H9 (cell line): ENCODE measurements at regions not wholly inside any gene's neighbourhood (a gene's known extent, or its start where the extent isn't known, plus 50 kb on each side); places are given as distances from the start of the nearest gene placed in this dataset.

Source experiments
- DNase-seq: peaks from one replicate; pipeline ENCODE4 v3.0.0-alpha.2; 2017
- H2AFZ ChIP-seq: one replicate; pipeline ENCODE4 v1.6.1; 2013; ENCODE audit warnings: mild to moderate bottlenecking, low read length, control low read depth, moderate library complexity
- H2AK5ac ChIP-seq: 2 replicates; pipeline ENCODE4 v1.6.1; 2013; ENCODE audit warnings: low read length, control low read depth, mixed read lengths; ENCODE audit not compliant: insufficient read length
- H2BK120ac ChIP-seq: one replicate; pipeline ENCODE4 v1.6.1; 2013; ENCODE audit warnings: low read depth, mild to moderate bottlenecking, low read length, control low read depth, inconsistent platforms; ENCODE audit not compliant: poor library complexity, severe bottlenecking
- H2BK12ac ChIP-seq: 2 replicates; pipeline ENCODE4 v1.6.1; 2013; ENCODE audit warnings: low read length, control low read depth, mixed read lengths, low read depth; ENCODE audit not compliant: insufficient read length
- H2BK15ac ChIP-seq: 2 replicates; pipeline ENCODE4 v1.6.1; 2013; ENCODE audit warnings: low read depth, low read length, control low read depth
- H2BK20ac ChIP-seq: one replicate; pipeline ENCODE4 v1.6.1; 2013; ENCODE audit warnings: low read depth, mild to moderate bottlenecking, low read length, control low read depth, inconsistent platforms; ENCODE audit not compliant: poor library complexity, severe bottlenecking
- H2BK5ac ChIP-seq: 2 replicates; pipeline ENCODE4 v1.6.1; 2013; ENCODE audit warnings: low read length, control low read depth, mixed read lengths; ENCODE audit not compliant: insufficient read length
- H3K14ac ChIP-seq: 2 replicates; pipeline ENCODE4 v1.6.1; 2013; ENCODE audit warnings: low read length, control low read depth; ENCODE audit not compliant: insufficient read depth
- H3K18ac ChIP-seq: 2 replicates; pipeline ENCODE4 v1.6.1; 2013; ENCODE audit warnings: low read depth, mild to moderate bottlenecking, mixed read lengths, low read length, control low read depth; ENCODE audit not compliant: insufficient read length
- H3K23ac ChIP-seq: 2 replicates; pipeline ENCODE4 v1.6.1; 2013; ENCODE audit warnings: low read length, control low read depth, mixed read lengths, low read depth; ENCODE audit not compliant: insufficient read length
- H3K23me2 ChIP-seq: 2 replicates; pipeline ENCODE4 v1.6.1; 2013; ENCODE audit warnings: low read depth, mild to moderate bottlenecking, mixed read lengths, low read length, control low read depth; ENCODE audit not compliant: insufficient read length, poor library complexity, severe bottlenecking
- H3K27ac ChIP-seq: 2 replicates; pipeline ENCODE4 v1.5.1; 2013; ENCODE audit warnings: low read length, control low read depth, mixed read lengths, low read depth; ENCODE audit not compliant: insufficient read length
- H3K27me3 ChIP-seq: 2 replicates; pipeline ENCODE4 v1.6.1; 2013; ENCODE audit warnings: low read length, control low read depth, inconsistent platforms; ENCODE audit not compliant: insufficient read depth
- H3K4ac ChIP-seq: 2 replicates; pipeline ENCODE4 v1.6.1; 2013; ENCODE audit warnings: low read depth, mild to moderate bottlenecking, control low read depth, inconsistent platforms, low read length, moderate library complexity
- H3K4me1 ChIP-seq: 2 replicates; pipeline ENCODE4 v1.6.1; 2013; ENCODE audit warnings: low read length, control low read depth, inconsistent platforms; ENCODE audit not compliant: insufficient read depth
- H3K4me2 ChIP-seq: 2 replicates; pipeline ENCODE4 v1.6.1; 2013; ENCODE audit warnings: low read length, control low read depth, mixed read lengths; ENCODE audit not compliant: insufficient read length, insufficient read depth
- H3K56ac ChIP-seq: 2 replicates; pipeline ENCODE4 v1.6.1; 2013; ENCODE audit warnings: low read depth, mild to moderate bottlenecking, mixed read lengths, low read length, control low read depth; ENCODE audit not compliant: insufficient read length
- H3K79me1 ChIP-seq: 2 replicates; pipeline ENCODE4 v1.6.1; 2013; ENCODE audit warnings: low read depth, mild to moderate bottlenecking, moderate library complexity, low read length, control low read depth, inconsistent platforms; ENCODE audit not compliant: insufficient read depth, poor library complexity, severe bottlenecking
- H3K79me2 ChIP-seq: 2 replicates; pipeline ENCODE4 v1.6.1; 2013; ENCODE audit warnings: low read length, control low read depth, inconsistent platforms; ENCODE audit not compliant: insufficient read depth
- H3K9ac ChIP-seq: 2 replicates; pipeline ENCODE4 v1.6.1; 2013; ENCODE audit warnings: low read length, control low read depth, mixed read lengths; ENCODE audit not compliant: insufficient read length; ENCODE audit errors: extremely low read depth
- H3K9me3 ChIP-seq: one replicate; pipeline ENCODE4 v1.6.1; 2013; ENCODE audit warnings: low read depth, low read length, inconsistent platforms; ENCODE audit not compliant: control insufficient read depth
- H3T11ph ChIP-seq: one replicate; pipeline ENCODE4 v1.6.1; 2013; ENCODE audit warnings: mild to moderate bottlenecking, low read length, control low read depth, inconsistent platforms
- H4K20me1 ChIP-seq: one replicate; pipeline ENCODE4 v1.6.1; 2013; ENCODE audit not compliant: control insufficient read depth, insufficient read length, insufficient read depth
- H4K5ac ChIP-seq: 2 replicates; pipeline ENCODE4 v1.6.1; 2013; ENCODE audit warnings: low read depth, mild to moderate bottlenecking, mixed read lengths, low read length, control low read depth; ENCODE audit not compliant: insufficient read length
- H4K8ac ChIP-seq: replicated peaks from 2 replicates; pipeline ENCODE4 v1.6.1; 2013; ENCODE audit warnings: low read length, control low read depth, mixed read lengths, low read depth; ENCODE audit not compliant: insufficient read length
- H4K91ac ChIP-seq: 2 replicates; pipeline ENCODE4 v1.6.1; 2013; ENCODE audit warnings: low read depth, mild to moderate bottlenecking, moderate library complexity, mixed read lengths, low read length, control low read depth; ENCODE audit not compliant: insufficient read length
- H3K27ac Mint-ChIP-seq, 3 experiments: 2 replicates in 2 of 3; 3 replicates in 1 of 3; pipeline ENCODE4 v1.8.0; 2020 to 2021; ENCODE audit warnings: mixed read lengths in 3 of 3, mild to moderate bottlenecking in 1 of 3, moderate library complexity in 1 of 3
- H3K27me3 Mint-ChIP-seq: 2 replicates; pipeline ENCODE4 v1.8.0; 2021; ENCODE audit warnings: low read depth, mild to moderate bottlenecking, moderate library complexity, mixed read lengths
- H3K36me3 Mint-ChIP-seq, 3 experiments: 2 replicates in 2 of 3; 3 replicates in 1 of 3; pipeline ENCODE4 v1.8.0; 2020 to 2021; ENCODE audit warnings: low read depth in 3 of 3, mixed read lengths in 3 of 3; ENCODE audit not compliant: insufficient read depth in 1 of 3
- H3K4me1 Mint-ChIP-seq, 2 experiments: 2 replicates each; pipeline ENCODE4 v1.8.0; 2020; ENCODE audit warnings: mixed read lengths in 2 of 2
- H3K4me3 Mint-ChIP-seq, 2 experiments: 2 replicates in 1 of 2; 3 replicates in 1 of 2; pipeline ENCODE4 v1.8.0; 2020 to 2021; ENCODE audit warnings: mild to moderate bottlenecking in 2 of 2, mixed read lengths in 2 of 2, moderate library complexity in 1 of 2
- H3K9me3 Mint-ChIP-seq, 2 experiments: 2 replicates in 1 of 2; 3 replicates in 1 of 2; pipeline ENCODE4 v1.8.0; 2020; ENCODE audit warnings: mild to moderate bottlenecking in 2 of 2, mixed read lengths in 2 of 2, moderate library complexity in 1 of 2
- CTCF ChIP-seq: fragments of 200-600 bp; sonication (generic); conservative IDR thresholded peaks from 3 replicates; pipeline ENCODE4 v1.8.0; 2021; ENCODE audit warnings: antibody characterized with exemption, mild to moderate bottlenecking
- WGBS: extraction: QIAGEN DNeasy Blood & Tissue Kit; methylation state at CpG from one replicate; pipeline ENCODE4 v1.1.7; 2013; ENCODE audit warnings: missing lambda C conversion rate, low lambda C conversion rate, mixed read lengths; ENCODE audit not compliant: insufficient read length; ENCODE audit errors: extremely low coverage; 5-methylcytosine and 5-hydroxymethylcytosine counted together

DNA sequence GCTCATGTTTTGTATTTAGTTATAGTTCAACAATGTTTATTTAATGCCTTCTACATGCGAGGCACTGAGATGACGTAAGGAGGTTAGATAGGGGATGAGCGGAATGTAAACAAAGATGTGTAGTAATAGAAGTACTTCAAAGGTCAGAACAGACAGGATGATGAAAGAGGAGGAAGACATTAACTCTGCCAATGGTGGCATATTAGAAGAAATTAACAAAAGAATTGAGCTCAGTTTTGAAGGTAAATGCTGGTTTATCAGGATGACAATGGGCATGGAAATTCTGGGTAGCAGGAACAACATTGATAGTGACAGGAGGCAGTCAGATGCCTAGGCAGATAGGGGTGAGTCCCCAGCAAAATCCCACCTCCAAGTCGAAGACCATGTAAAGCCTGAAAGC lies 62.3 kb upstream of the PGRMC2 start:
- Histone ChIP-seq H3K27me3 (no peaks in the 10 kb centered on the region), H3K56ac (no peak overlapping the region), H3K27ac (no peak overlapping the region), H3K9me3 (no peaks in the 10 kb centered on the region), H4K5ac (no peak overlapping the region), H3T11ph (no peak overlapping the region), H2BK120ac (no peak overlapping the region), H2BK12ac (no peak overlapping the region), H3K4ac (no peak overlapping the region), H3K4me1 (peaks cover 3% of the 10 kb centered on the region; the same call in 1 of the 2 replicates), H3K23ac (no peak overlapping the region), H2AK5ac (no peak overlapping the region), H3K79me1 (no peaks in the 10 kb centered on the region), H3K18ac (no peak overlapping the region), H3K14ac (no peak overlapping the region), H3K4me2 (peak overlapping the region; percentile 24), H4K8ac (no peak overlapping the region), H3K23me2 (no peaks in the 10 kb centered on the region), H2BK15ac (no peak overlapping the region), H2AFZ (no peak overlapping the region), H4K20me1 (no peaks in the 10 kb centered on the region), H3K9ac (no peak overlapping the region), H3K79me2 (no peaks in the 10 kb centered on the region), H2BK20ac (no peak overlapping the region), H4K91ac (no peak overlapping the region), H2BK5ac (no peak overlapping the region)
- 0 out of 5 replicates have a peak overlapping the region, but pooled peaks of 1 of the 2 experiments have one; percentile 3 for H3K4me3 Mint-ChIP-seq
- no peaks in the 10 kb centered on the region for H3K9me3 Mint-ChIP-seq
- DNase-seq = peak; percentile 39
- no peaks in the 10 kb centered on the region for H3K36me3 Mint-ChIP-seq
- no peak overlapping the region for H3K27ac Mint-ChIP-seq
- no CpG with 5 or more reads among the region's 4 CpGs for WGBS
- H3K4me1 Mint-ChIP-seq = peaks cover 20 to 24% of the 10 kb centered on the region in 2 experiments
- no peak for TF ChIP-seq CTCF
- H3K27me3 Mint-ChIP-seq = no peaks in the 10 kb centered on the region
